ENCODE measurements at regions not wholly inside any gene's neighbourhood (a gene's known extent, or its start where the extent isn't known, plus 50 kb on each side); places are given as distances from the start of the nearest gene placed in this dataset.

- H3K9me3 ChIP-seq (ENCODE audit: insufficient read depth in 2 of 2, low read depth in 1 of 2, low read length in 1 of 2), result no peaks in the 10 kb centered on the region
- H3K9ac ChIP-seq (replicated peaks in 1 of 4; ENCODE audit: extremely low read depth in 1 of 4, low read depth in 3 of 4, low read length in 3 of 4), result no peak overlapping the region
- no peak overlapping the region for H2AFZ ChIP-seq (ENCODE audit: low read length)
- DNase-seq (ENCODE audit: low read depth in 1 of 2, low spot score in 2 of 2), result no peak
- H2BK120ac ChIP-seq (replicated peaks; ENCODE audit: low read depth, low read length), result no peak overlapping the region
- H3K14ac ChIP-seq (ENCODE audit: insufficient read length), result no peak overlapping the region
- no peak overlapping the region for H2BK5ac ChIP-seq (ENCODE audit: low read depth, low read length)
- H3K27me3 ChIP-seq (replicated peaks in 1 of 4; ENCODE audit: control insufficient read depth in 3 of 4, extremely low read depth in 1 of 4, insufficient read depth in 3 of 4, low read length in 3 of 4), result no peaks in the 10 kb centered on the region
- H3K4me2 ChIP-seq (ENCODE audit: insufficient read depth in 1 of 2, low read depth in 2 of 2, low read length in 2 of 2), result no peak overlapping the region
- H3K4ac ChIP-seq (replicated peaks; ENCODE audit: insufficient read length, low read depth, low read length), result no peak overlapping the region
- no peak overlapping the region for H2BK20ac ChIP-seq (ENCODE audit: low read length)
- H3K56ac ChIP-seq (replicated peaks; ENCODE audit: insufficient read length, low read depth, low read length), result no peak overlapping the region
- no peak overlapping the region for H4K91ac ChIP-seq (replicated peaks; ENCODE audit: insufficient read length, low read length)
- H3K27ac ChIP-seq (ENCODE audit: low read depth, low read length), result no peak overlapping the region
- no peaks in the 10 kb centered on the region for H3K36me3 ChIP-seq (ENCODE audit: control insufficient read depth in 2 of 4, insufficient read depth in 4 of 4, low read length in 3 of 4)
- no peak overlapping the region for H4K5ac ChIP-seq (ENCODE audit: insufficient read length, low read depth, low read length)
- FAIRE-seq, result no peak
- no peak overlapping the region for H2BK15ac ChIP-seq (ENCODE audit: low read length)
- H4K20me1 ChIP-seq (replicated peaks in 1 of 2; ENCODE audit: control insufficient read depth in 1 of 2, insufficient read depth in 2 of 2, low read length in 2 of 2), result no peaks in the 10 kb centered on the region
- no peak overlapping the region for H4K8ac ChIP-seq (ENCODE audit: extremely low read depth, insufficient read depth, low read length)
- CTCF ChIA-PET (ENCODE audit: partially characterized antibody), result interaction anchor here (0.6 to 1.2 kb wide), 4 partner anchors 41 to 288 kb away, joined by 3 to 4 read pairs (median 3); no protein-coding TSS in a partner anchor
- H3K23ac ChIP-seq (ENCODE audit: insufficient read length), result no peak overlapping the region
- peaks cover 0 to 7% (median 2%) of the 10 kb centered on the region in 4 experiments; a peak in 4 of 7 replicates for H3K4me1 ChIP-seq (replicated peaks in 1 of 4; ENCODE audit: control insufficient read depth in 3 of 4, insufficient read depth in 4 of 4, low read length in 3 of 4)
- POLR2A ChIA-PET (ENCODE audit: partially characterized antibody), result no interaction called here
- no peak overlapping the region for H2BK12ac ChIP-seq (ENCODE audit: low read depth, low read length)
- no peaks in the 10 kb centered on the region for H3K23me2 ChIP-seq (ENCODE audit: low read depth, low read length)
- no peak overlapping the region for H3K18ac ChIP-seq (ENCODE audit: extremely low read depth, low read length)
- H3K79me2 ChIP-seq (ENCODE audit: control insufficient read depth in 1 of 2, insufficient read depth in 2 of 2, low read length in 2 of 2), result no peaks in the 10 kb centered on the region
- no peak overlapping the region for H2AK5ac ChIP-seq (ENCODE audit: low read depth, low read length)
- no peak overlapping the region for H3K4me3 ChIP-seq (ENCODE audit: extremely low read depth in 1 of 4, insufficient read depth in 2 of 4, low read depth in 3 of 4, low read length in 4 of 4)
- H3K79me1 ChIP-seq (ENCODE audit: low read depth, low read length), result no peaks in the 10 kb centered on the region
- TF ChIP-seq GTF2F1 (IDR thresholded peaks at IDR 0.05; ENCODE audit: borderline replicate concordance, low read depth, low read length) (no peak), HDAC6 (IDR thresholded peaks at IDR 0.05; ENCODE audit: low read depth, low read length) (no peak), HDAC2 (IDR thresholded peaks at IDR 0.05; ENCODE audit: borderline replicate concordance in 1 of 2, low read depth in 2 of 2, low read length in 2 of 2) (no peak), POLR2A (IDR thresholded peaks at IDR 0.05; ENCODE audit: control extremely low read depth in 1 of 2, low read depth in 2 of 2, low read length in 2 of 2) (no peak), RXRA (IDR thresholded peaks at IDR 0.05; ENCODE audit: insufficient read depth, low read depth, low read length) (no peak), JUND (IDR thresholded peaks at IDR 0.05; ENCODE audit: low read length) (no peak), BACH1 (IDR thresholded peaks at IDR 0.05; ENCODE audit: low read length) (no peak), KDM4A (IDR thresholded peaks at IDR 0.05; ENCODE audit: low read depth, low read length, severe bottlenecking) (no peak), RNF2 (IDR thresholded peaks at IDR 0.05; ENCODE audit: borderline replicate concordance, low read depth, low read length, missing control alignments, poor library complexity, severe bottlenecking) (no peak), MAFK (IDR thresholded peaks at IDR 0.05; ENCODE audit: low read depth, low read length) (no peak), ZNF274 (IDR thresholded peaks at IDR 0.05; ENCODE audit: borderline replicate concordance, extremely low read depth, low read length) (no peak), EZH2 (IDR thresholded peaks at IDR 0.05; ENCODE audit: low read depth, low read length, severe bottlenecking) (no peak)
Observed at GRCh38 chr9:79247021-79247420, 324.7 kb upstream of the TLE4 start.
